Testis (tissue), 2 donors: ENCODE measurements at regions not wholly inside any gene's neighbourhood (a gene's known extent, or its start where the extent isn't known, plus 50 kb on each side); places are given as distances from the start of the nearest gene placed in this dataset.

Experiments
- POLR2A ChIP-seq: fragments of 450-650 bp; IDR thresholded peaks from one replicate; pipeline ENCODE4 v1.6.1; 2017; ENCODE audit warnings: antibody characterized with exemption, mild to moderate bottlenecking, moderate library complexity
- TF ChIP-seq, protein P1 (sequence below), 3 experiments: fragments of 450-650 bp in 2 of 3; fragments of 200-600 bp in 1 of 3; sonication (generic) in 1 of 3; IDR thresholded peaks; one replicate each; pipeline ENCODE4 v1.5.1; 2016 to 2019; ENCODE audit warnings: antibody characterized with exemption in 3 of 3, mild to moderate bottlenecking in 2 of 3, moderate library complexity in 1 of 3

DNA sequence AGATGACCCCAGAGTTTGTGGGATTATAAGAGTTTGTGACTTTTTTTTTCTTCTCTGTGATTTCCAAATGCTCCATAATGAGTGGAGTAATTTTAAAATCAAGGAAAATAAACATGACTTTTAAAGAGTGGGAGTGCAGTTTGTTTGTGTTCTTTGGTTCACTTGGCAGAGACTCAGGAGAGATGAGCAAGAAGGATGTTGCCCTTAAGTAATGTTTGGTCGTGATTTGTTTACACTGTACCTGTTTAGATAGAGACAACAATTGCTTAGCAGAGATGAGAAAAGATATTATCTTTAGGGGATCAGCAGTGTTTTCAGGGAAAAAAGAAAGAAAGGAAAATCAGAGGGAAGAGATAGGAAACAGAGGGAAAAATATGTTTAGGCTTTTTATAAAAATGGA is 170.8 kb downstream of the ADSS2 start:
- TF ChIP-seq POLR2A: no peak
- TF ChIP-seq, protein P1, sequence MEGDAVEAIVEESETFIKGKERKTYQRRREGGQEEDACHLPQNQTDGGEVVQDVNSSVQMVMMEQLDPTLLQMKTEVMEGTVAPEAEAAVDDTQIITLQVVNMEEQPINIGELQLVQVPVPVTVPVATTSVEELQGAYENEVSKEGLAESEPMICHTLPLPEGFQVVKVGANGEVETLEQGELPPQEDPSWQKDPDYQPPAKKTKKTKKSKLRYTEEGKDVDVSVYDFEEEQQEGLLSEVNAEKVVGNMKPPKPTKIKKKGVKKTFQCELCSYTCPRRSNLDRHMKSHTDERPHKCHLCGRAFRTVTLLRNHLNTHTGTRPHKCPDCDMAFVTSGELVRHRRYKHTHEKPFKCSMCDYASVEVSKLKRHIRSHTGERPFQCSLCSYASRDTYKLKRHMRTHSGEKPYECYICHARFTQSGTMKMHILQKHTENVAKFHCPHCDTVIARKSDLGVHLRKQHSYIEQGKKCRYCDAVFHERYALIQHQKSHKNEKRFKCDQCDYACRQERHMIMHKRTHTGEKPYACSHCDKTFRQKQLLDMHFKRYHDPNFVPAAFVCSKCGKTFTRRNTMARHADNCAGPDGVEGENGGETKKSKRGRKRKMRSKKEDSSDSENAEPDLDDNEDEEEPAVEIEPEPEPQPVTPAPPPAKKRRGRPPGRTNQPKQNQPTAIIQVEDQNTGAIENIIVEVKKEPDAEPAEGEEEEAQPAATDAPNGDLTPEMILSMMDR (IDR thresholded peaks at IDR 0.05): no peak
